Psoas muscle (tissue), 7 donors: ENCODE measurements at regions not wholly inside any gene's neighbourhood (a gene's known extent, or its start where the extent isn't known, plus 50 kb on each side); places are given as distances from the start of the nearest gene placed in this dataset.
A peak's percentile ranks its signal among the peaks of the same experiment; 100 is the strongest.

ENCODE experiments used
- ATAC-seq, 4 donors: fragments of 200-7000 bp; cut with Tn5 transposase; one replicate each; pipeline ENCODE4 v1.9.1; 2020; ENCODE audit warnings: moderate library complexity in 3 of 4, mild to moderate bottlenecking in 2 of 4
- DNase-seq, 2 donors: peaks; one replicate each; pipeline ENCODE4 v3.0.0-alpha.2; 2020
- H3K27ac ChIP-seq: fragments of 200-600 bp; one replicate; pipeline ENCODE4 v1.8.0; 2022
- H3K27me3 ChIP-seq, 3 donors: fragments of 200-600 bp in 1 of 3; one replicate each; pipeline versions ENCODE4 v1.6.1 to v1.8.0; 2013 to 2022; ENCODE audit warnings: low read length in 2 of 3, mild to moderate bottlenecking in 2 of 3, moderate library complexity in 1 of 3; ENCODE audit not compliant: insufficient read depth in 3 of 3
- H3K36me3 ChIP-seq, 2 donors: fragments of 200-600 bp in 1 of 2; one replicate each; pipeline versions ENCODE4 v1.6.1 to v1.8.0; 2013 to 2022; ENCODE audit warnings: low read depth in 1 of 2, mild to moderate bottlenecking in 1 of 2, moderate library complexity in 1 of 2; ENCODE audit not compliant: insufficient read depth in 1 of 2
- H3K4me1 ChIP-seq: fragments of 200-600 bp; one replicate; pipeline ENCODE4 v1.8.0; 2022
- H3K4me3 ChIP-seq: fragments of 200-600 bp; one replicate; pipeline ENCODE4 v1.8.0; 2022; ENCODE audit warnings: mild to moderate bottlenecking
- H3K9me3 ChIP-seq: fragments of 200-600 bp; one replicate; pipeline ENCODE4 v1.8.0; 2022
- CTCF ChIP-seq: fragments of 200-600 bp; IDR thresholded peaks from one replicate; pipeline ENCODE4 v1.8.0; 2022; ENCODE audit warnings: antibody characterized with exemption
- WGBS, 3 donors: extraction: QIAGEN DNeasy Blood & Tissue Kit; methylation state at CpG; one replicate each; pipeline versions ENCODE4 v1.1.6 to v1.1.7; 2013; 5-methylcytosine and 5-hydroxymethylcytosine counted together
- intact Hi-C, 2 donors: fragments of 100-400 bp; cut with DNase I; formaldehyde crosslinking; loops; one replicate each; pipeline versions ENCODE4 v1.11.0 to v1.14.2; 2022
- donor health status: healthy with polysubstance abuse.
- donor health status: DM: no; HTN: no; CAD: no; lungs with moderate emphysema.
- donor health status: Bipolar disorder and iron deficiency.
- donor health status: healthy.
- donor health status: DM: yes; HTN: yes; CAD: no.
- donor health status: DM: no; HTN: no; CAD: no.
- donor health status: DM: yes; HTN: yes; CAD: no.

- 84 to 89% (median 88%) methylated on average over 7 of the region's 7 CpGs for WGBS, 3 donors
- no peaks in the 10 kb centered on the region for H3K36me3 ChIP-seq
- no peak overlapping the region for H3K4me3 ChIP-seq
- H3K4me1 ChIP-seq, result no peaks in the 10 kb centered on the region
- intact Hi-C loops, result no loop called here
- H3K9me3 ChIP-seq, result no peaks in the 10 kb centered on the region
- TF ChIP-seq CTCF, result no peak
- no peak for DNase-seq
- ATAC-seq, result no peak
- H3K27me3 ChIP-seq, result no peaks in the 10 kb centered on the region
- H3K27ac ChIP-seq, result no peak overlapping the region
These were observed 91.6 kb downstream of the TFAP2C start for GRCh38 chr20:56720620-56721213.

- H3K27me3 ChIP-seq, result no peaks in the 10 kb centered on the region
- peak in 1 of 2 donors; percentile 17 for DNase-seq
- H3K9me3 ChIP-seq, result no peaks in the 10 kb centered on the region
- 31 to 38% (median 36%) methylated on average over 10 of the region's 10 CpGs for WGBS, 3 donors
- no peak for ATAC-seq
- H3K36me3 ChIP-seq, result no peaks in the 10 kb centered on the region
- intact Hi-C loops, result no loop called here
- H3K27ac ChIP-seq, result no peak overlapping the region
- no peak for TF ChIP-seq CTCF
- no peaks in the 10 kb centered on the region for H3K4me1 ChIP-seq
- H3K4me3 ChIP-seq, result no peak overlapping the region
These were observed 92.9 kb downstream of the TFAP2C start for GRCh38 chr20:56722042-56722441.

DNA sequence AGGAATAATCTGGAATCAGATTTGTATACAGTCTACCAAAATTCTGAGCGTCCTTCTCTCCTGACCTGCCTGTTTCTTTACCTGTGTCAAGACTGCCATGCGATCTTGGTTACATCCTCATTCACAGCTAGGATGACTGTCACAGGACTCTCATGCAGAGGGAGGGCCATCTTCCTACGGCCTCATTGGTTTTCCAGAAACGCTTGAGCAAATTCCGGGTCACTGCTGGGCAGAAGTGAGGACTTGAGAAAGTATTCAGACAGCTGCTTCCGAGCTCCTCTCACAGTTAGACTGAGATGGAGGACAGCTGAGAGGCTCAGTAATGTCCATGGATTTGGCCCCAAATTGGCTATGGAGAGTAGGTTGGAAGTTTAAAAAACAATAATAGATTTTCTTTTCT is 94.2 kb downstream of the TFAP2C start:
- Histone ChIP-seq H3K27me3 (no peaks in the 10 kb centered on the region), H3K9me3 (no peaks in the 10 kb centered on the region), H3K27ac (no peak overlapping the region), H3K4me3 (no peak overlapping the region), H3K36me3 (no peaks in the 10 kb centered on the region), H3K4me1 (no peaks in the 10 kb centered on the region)
- intact Hi-C loops, result no loop called here
- WGBS, 3 donors, result 74 to 83% (median 76%) methylated on average over 6 of the region's 6 CpGs
- ATAC-seq (no peak), DNase-seq (no peak)
- TF ChIP-seq CTCF, result no peak

GRCh38 chr20:56724241-56724757 is 95.2 kb downstream of the TFAP2C start:
- DNase-seq, result no peak
- no peak for ATAC-seq
- no peak overlapping the region for H3K27ac ChIP-seq
- 50 to 62% (median 57%) methylated on average over 5 of the region's 5 CpGs for WGBS, 3 donors
- no peaks in the 10 kb centered on the region for H3K36me3 ChIP-seq
- intact Hi-C loops, result no loop called here
- no peaks in the 10 kb centered on the region for H3K9me3 ChIP-seq
- H3K4me3 ChIP-seq, result no peak overlapping the region
- H3K4me1 ChIP-seq, result no peaks in the 10 kb centered on the region
- H3K27me3 ChIP-seq, result no peaks in the 10 kb centered on the region
- TF ChIP-seq CTCF, result no peak

DNA sequence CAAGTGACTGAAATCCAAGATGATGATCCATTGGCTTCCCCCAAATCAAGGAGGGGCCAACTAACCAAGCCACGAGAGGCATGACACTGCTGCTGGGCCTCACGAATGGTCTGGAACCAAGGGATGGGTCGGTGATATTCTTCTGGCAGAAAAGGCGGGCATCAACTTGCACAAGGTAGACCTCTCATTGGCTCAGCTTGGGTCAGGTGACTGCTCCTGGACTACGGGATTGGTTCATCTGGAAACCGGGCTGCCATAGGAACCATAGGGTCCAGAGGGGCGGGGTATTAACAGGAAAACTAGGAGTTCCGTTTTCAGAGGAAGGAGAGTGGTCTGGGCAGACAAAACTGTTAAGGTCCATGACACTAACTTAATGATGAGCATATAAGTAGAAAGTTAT is 100.9 kb downstream of the TFAP2C start:
- intact Hi-C loops, result no loop called here
- H3K36me3 ChIP-seq, result no peaks in the 10 kb centered on the region
- 85 to 89% (median 86%) methylated on average over 8 of the region's 8 CpGs for WGBS, 3 donors

More for the DNA sequence above, 100.9 kb downstream of the TFAP2C start:
- no peak for TF ChIP-seq CTCF
- DNase-seq (no peak), ATAC-seq (no peak)
- H3K4me1 ChIP-seq, result no peaks in the 10 kb centered on the region
- H3K9me3 ChIP-seq, result no peaks in the 10 kb centered on the region
- no peak overlapping the region for H3K4me3 ChIP-seq
- no peak overlapping the region for H3K27ac ChIP-seq
- H3K27me3 ChIP-seq, result peaks cover 0 to 2% (median 0%) of the 10 kb centered on the region in 3 donors
